ENCODE measurements at regions not wholly inside any gene's neighbourhood (a gene's known extent, or its start where the extent isn't known, plus 50 kb on each side); places are given as distances from the start of the nearest gene placed in this dataset.

DNA sequence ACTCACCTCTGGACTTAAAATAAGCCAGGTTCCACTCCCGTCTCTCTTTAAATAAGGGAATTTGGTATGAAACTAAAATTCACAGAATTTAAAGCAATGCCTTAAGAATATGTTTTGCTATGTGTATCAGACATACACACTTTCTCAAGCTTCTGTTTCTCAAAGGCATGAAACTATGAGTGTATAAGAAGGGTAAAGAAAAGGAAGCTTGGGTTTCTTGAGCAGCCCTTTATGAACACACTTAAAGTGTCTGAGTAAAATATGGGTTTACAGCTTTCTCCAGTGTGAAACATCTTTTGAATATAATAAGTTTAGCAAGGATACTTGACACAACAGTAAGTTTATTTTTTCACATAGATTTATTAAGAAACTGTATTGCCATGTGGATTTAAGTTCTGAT lies 370.5 kb downstream of the TMA16 start:
- H3K27ac ChIP-seq (ENCODE audit: low read depth in 1 of 2, low read length in 2 of 2): no peak overlapping the region
- no peak overlapping the region for H3K9ac ChIP-seq (ENCODE audit: insufficient read depth, low read length, poor library complexity, severe bottlenecking)
- no peaks in the 10 kb centered on the region for H4K20me1 ChIP-seq (ENCODE audit: insufficient read depth, low read length)
- H3K4me3 Mint-ChIP-seq: no peak overlapping the region
- no peaks in the 10 kb centered on the region for H3K27me3 Mint-ChIP-seq (ENCODE audit: low read depth in 3 of 3)
- H3K79me2 ChIP-seq (ENCODE audit: insufficient read depth, low read length): no peaks in the 10 kb centered on the region
- no peak overlapping the region for H3K27ac Mint-ChIP-seq
- no peaks in the 10 kb centered on the region for H3K4me1 Mint-ChIP-seq
- H2AFZ ChIP-seq (ENCODE audit: insufficient read depth, low read depth, low read length, poor library complexity, severe bottlenecking): no peak overlapping the region
- TF ChIP-seq, protein P1, sequence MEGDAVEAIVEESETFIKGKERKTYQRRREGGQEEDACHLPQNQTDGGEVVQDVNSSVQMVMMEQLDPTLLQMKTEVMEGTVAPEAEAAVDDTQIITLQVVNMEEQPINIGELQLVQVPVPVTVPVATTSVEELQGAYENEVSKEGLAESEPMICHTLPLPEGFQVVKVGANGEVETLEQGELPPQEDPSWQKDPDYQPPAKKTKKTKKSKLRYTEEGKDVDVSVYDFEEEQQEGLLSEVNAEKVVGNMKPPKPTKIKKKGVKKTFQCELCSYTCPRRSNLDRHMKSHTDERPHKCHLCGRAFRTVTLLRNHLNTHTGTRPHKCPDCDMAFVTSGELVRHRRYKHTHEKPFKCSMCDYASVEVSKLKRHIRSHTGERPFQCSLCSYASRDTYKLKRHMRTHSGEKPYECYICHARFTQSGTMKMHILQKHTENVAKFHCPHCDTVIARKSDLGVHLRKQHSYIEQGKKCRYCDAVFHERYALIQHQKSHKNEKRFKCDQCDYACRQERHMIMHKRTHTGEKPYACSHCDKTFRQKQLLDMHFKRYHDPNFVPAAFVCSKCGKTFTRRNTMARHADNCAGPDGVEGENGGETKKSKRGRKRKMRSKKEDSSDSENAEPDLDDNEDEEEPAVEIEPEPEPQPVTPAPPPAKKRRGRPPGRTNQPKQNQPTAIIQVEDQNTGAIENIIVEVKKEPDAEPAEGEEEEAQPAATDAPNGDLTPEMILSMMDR (IDR thresholded peaks at IDR 0.05): no peak
- no peak for DNase-seq
- no peak overlapping the region for H3K4me3 ChIP-seq (replicated peaks in 1 of 3; ENCODE audit: low read depth in 2 of 3, low read length in 3 of 3)
- intact Hi-C loops (cut with micrococcal nuclease): no loop called here
- H3K4me2 ChIP-seq (replicated peaks; ENCODE audit: extremely low read depth, low read length, poor library complexity, severe bottlenecking): no peak overlapping the region
- H3K4me1 ChIP-seq (ENCODE audit: control insufficient read depth in 1 of 2, insufficient read depth in 2 of 2, low read length in 2 of 2): no peaks in the 10 kb centered on the region
- no CpG with 5 or more reads among the region's 1 CpG for WGBS (ENCODE audit: insufficient coverage)
- H3K9me3 Mint-ChIP-seq: peaks cover 0 to 1% (median 0%) of the 10 kb centered on the region in 7 donors
- no peaks in the 10 kb centered on the region for H3K36me3 Mint-ChIP-seq
- H3K27me3 ChIP-seq (ENCODE audit: control insufficient read depth in 2 of 2, insufficient read depth in 2 of 2, low read length in 2 of 2): no peaks in the 10 kb centered on the region
- no peaks in the 10 kb centered on the region for H3K36me3 ChIP-seq (replicated peaks in 1 of 2; ENCODE audit: control insufficient read depth in 1 of 2, insufficient read depth in 2 of 2, low read length in 2 of 2)
- no peaks in the 10 kb centered on the region for H3K9me3 ChIP-seq (replicated peaks in 1 of 2; ENCODE audit: control insufficient read depth in 1 of 2, insufficient read depth in 1 of 2, low read length in 2 of 2)

DNA sequence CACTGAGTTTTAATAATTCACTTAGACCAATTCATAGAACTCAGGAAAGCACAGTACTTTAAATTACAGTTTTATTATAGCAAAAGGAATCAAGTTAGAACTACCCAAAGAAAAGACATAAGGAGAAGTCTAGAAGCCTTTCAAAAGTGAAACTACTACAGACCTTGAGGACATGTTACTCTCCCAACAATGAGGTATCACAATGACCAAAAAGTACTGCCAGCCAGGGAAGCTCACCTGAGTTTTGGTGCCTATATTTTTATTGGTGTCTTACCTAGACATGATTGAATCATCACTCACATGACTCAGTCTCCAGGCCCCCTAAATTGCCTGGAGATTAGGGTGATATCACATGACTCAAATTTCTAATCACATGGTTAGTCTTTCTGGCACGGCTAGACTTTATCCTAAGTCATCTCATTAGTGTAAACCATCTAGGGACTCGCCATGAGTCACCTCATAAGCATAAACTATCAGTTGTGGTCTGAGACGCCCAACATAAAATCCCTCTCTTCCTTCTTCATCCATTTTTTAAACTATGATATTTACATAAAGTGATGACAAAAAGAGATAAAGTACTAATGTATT lies 372.3 kb downstream of the TMA16 start:
- Histone ChIP-seq H4K20me1 (ENCODE audit: insufficient read depth, low read length) (no peaks in the 10 kb centered on the region), H3K27me3 (ENCODE audit: control insufficient read depth in 2 of 2, insufficient read depth in 2 of 2, low read length in 2 of 2) (no peaks in the 10 kb centered on the region), H2AFZ (ENCODE audit: insufficient read depth, low read depth, low read length, poor library complexity, severe bottlenecking) (no peak overlapping the region), H3K9ac (ENCODE audit: insufficient read depth, low read length, poor library complexity, severe bottlenecking) (no peak overlapping the region), H3K4me3 (replicated peaks in 1 of 3; ENCODE audit: low read depth in 2 of 3, low read length in 3 of 3) (no peak overlapping the region), H3K4me2 (replicated peaks; ENCODE audit: extremely low read depth, low read length, poor library complexity, severe bottlenecking) (no peak overlapping the region), H3K27ac (ENCODE audit: low read depth in 1 of 2, low read length in 2 of 2) (no peak overlapping the region), H3K4me1 (ENCODE audit: control insufficient read depth in 1 of 2, insufficient read depth in 2 of 2, low read length in 2 of 2) (no peaks in the 10 kb centered on the region), H3K9me3 (replicated peaks in 1 of 2; ENCODE audit: control insufficient read depth in 1 of 2, insufficient read depth in 1 of 2, low read length in 2 of 2) (no peaks in the 10 kb centered on the region), H3K36me3 (replicated peaks in 1 of 2; ENCODE audit: control insufficient read depth in 1 of 2, insufficient read depth in 2 of 2, low read length in 2 of 2) (no peaks in the 10 kb centered on the region), H3K79me2 (ENCODE audit: insufficient read depth, low read length) (no peaks in the 10 kb centered on the region)
- Mint-ChIP-seq H3K27ac (no peak overlapping the region), H3K27me3 (ENCODE audit: low read depth in 3 of 3) (no peaks in the 10 kb centered on the region), H3K9me3 (peaks cover 0 to 1% (median 0%) of the 10 kb centered on the region in 7 donors), H3K36me3 (no peaks in the 10 kb centered on the region), H3K4me1 (no peaks in the 10 kb centered on the region), H3K4me3 (no peak overlapping the region)
- DNase-seq: no peak
- intact Hi-C loops (cut with micrococcal nuclease): no loop called here
- TF ChIP-seq, protein P1 (IDR thresholded peaks at IDR 0.05): no peak
- no CpG with 5 or more reads among the region's 3 CpGs for WGBS (ENCODE audit: insufficient coverage)

Measured in CD14-positive monocyte (primary cell).